OCI-LY1 (cell line): ENCODE measurements at regions not wholly inside any gene's neighbourhood (a gene's known extent, or its start where the extent isn't known, plus 50 kb on each side); places are given as distances from the start of the nearest gene placed in this dataset.

Experiments
- H2AFZ ChIP-seq: fragments of 200-600 bp; sonication (generic), shearing (Covaris generic); 2 replicates; pipeline ENCODE4 v1.6.0; 2014; ENCODE audit warnings: antibody characterized with exemption, mild to moderate bottlenecking, low read length
- H3F3A ChIP-seq: fragments of 200-600 bp; sonication (generic), shearing (Covaris generic); 2 replicates; pipeline ENCODE4 v1.6.0; 2014; ENCODE audit warnings: mild to moderate bottlenecking, antibody characterized with exemption, low read length, moderate library complexity; ENCODE audit not compliant: insufficient read depth
- H3K27ac ChIP-seq: fragments of 200-600 bp; sonication (generic); 2 replicates; pipeline ENCODE4 v1.5.1; 2014; ENCODE audit warnings: low read length, mixed run types, mild to moderate bottlenecking, low read depth; ENCODE audit not compliant: poor library complexity, severe bottlenecking
- H3K27me3 ChIP-seq: fragments of 200-600 bp; sonication (generic); 2 replicates; pipeline ENCODE4 v1.6.0; 2014; ENCODE audit warnings: antibody characterized with exemption, mild to moderate bottlenecking, low read length, moderate library complexity; ENCODE audit not compliant: insufficient read depth
- H3K36me3 ChIP-seq: fragments of 200-600 bp; sonication (generic); 2 replicates; pipeline ENCODE4 v1.6.1; 2014; ENCODE audit warnings: mild to moderate bottlenecking, antibody characterized with exemption, low read length, moderate library complexity, mixed read lengths; ENCODE audit not compliant: insufficient read depth
- H3K4me1 ChIP-seq: fragments of 200-600 bp; sonication (generic); 2 replicates; pipeline ENCODE4 v1.5.1; 2014; ENCODE audit warnings: mild to moderate bottlenecking, low read length, moderate library complexity; ENCODE audit not compliant: insufficient read depth, severe bottlenecking
- H3K4me2 ChIP-seq: fragments of 200-600 bp; sonication (generic), shearing (Covaris generic); 2 replicates; pipeline ENCODE4 v1.6.1; 2014; ENCODE audit warnings: low read length
- H3K4me3 ChIP-seq: fragments of 200-600 bp; sonication (generic); 2 replicates; pipeline ENCODE4 v1.5.1; 2014; ENCODE audit warnings: low read length, low read depth, mild to moderate bottlenecking, mixed read lengths; ENCODE audit not compliant: poor library complexity, severe bottlenecking
- H3K79me2 ChIP-seq: fragments of 200-600 bp; shearing (Covaris generic); 2 replicates; pipeline ENCODE4 v1.6.1; 2016; ENCODE audit warnings: mixed run types, low read length, mixed read lengths; ENCODE audit not compliant: insufficient read depth
- H3K9ac ChIP-seq: fragments of 200-600 bp; sonication (generic), shearing (Covaris generic); 2 replicates; pipeline ENCODE4 v1.6.1; 2014; ENCODE audit warnings: mild to moderate bottlenecking, low read length, mixed read lengths
- H3K9me2 ChIP-seq: fragments of 200-600 bp; sonication (generic), shearing (Covaris generic); 2 replicates; pipeline ENCODE4 v1.6.1; 2014; ENCODE audit warnings: low read depth, mild to moderate bottlenecking, low read length, mixed read lengths
- H3K9me3 ChIP-seq: fragments of 200-600 bp; shearing (Covaris generic); 2 replicates; pipeline ENCODE4 v1.6.1; 2014; ENCODE audit warnings: low read length, mixed read lengths
- H4K20me1 ChIP-seq: fragments of 200-600 bp; sonication (generic), shearing (Covaris generic); 2 replicates; pipeline ENCODE4 v1.6.0; 2016; ENCODE audit warnings: mild to moderate bottlenecking, low read length; ENCODE audit not compliant: insufficient read depth
- CTCF ChIP-seq: fragments of 200-600 bp; sonication (generic), shearing (Covaris generic); IDR thresholded peaks from 2 replicates; pipeline ENCODE4 v1.5.1; 2017; ENCODE audit warnings: mild to moderate bottlenecking, antibody characterized with exemption, low read length, moderate library complexity, mixed read lengths
- EZH2 ChIP-seq: fragments of 200-600 bp; sonication (generic), shearing (Covaris generic); IDR thresholded peaks from 2 replicates; pipeline ENCODE4 v1.8.0; 2017; ENCODE audit warnings: borderline replicate concordance, mixed run types, mild to moderate bottlenecking, antibody characterized with exemption, low read length, moderate library complexity, mixed read lengths

GRCh38 chr4:59837751-59838150 lies 1362.4 kb upstream of the ADGRL3 start:
- H3K36me3 ChIP-seq, result no peaks in the 10 kb centered on the region
- no peaks in the 10 kb centered on the region for H3K27me3 ChIP-seq
- H3K9me2 ChIP-seq, result no peaks in the 10 kb centered on the region
- H3K79me2 ChIP-seq, result no peaks in the 10 kb centered on the region
- no peaks in the 10 kb centered on the region for H4K20me1 ChIP-seq
- no peaks in the 10 kb centered on the region for H3F3A ChIP-seq
- no peak overlapping the region for H3K27ac ChIP-seq
- no peaks in the 10 kb centered on the region for H3K4me1 ChIP-seq
- no peak overlapping the region for H2AFZ ChIP-seq
- no peak overlapping the region for H3K9ac ChIP-seq
- H3K4me2 ChIP-seq, result no peak overlapping the region
- H3K9me3 ChIP-seq, result no peaks in the 10 kb centered on the region
- no peak for TF ChIP-seq CTCF
- no peak for TF ChIP-seq EZH2
- no peak overlapping the region for H3K4me3 ChIP-seq

- Histone ChIP-seq H3K9me2 (no peaks in the 10 kb centered on the region), H3K9ac (no peak overlapping the region), H3K36me3 (no peaks in the 10 kb centered on the region), H3K27ac (no peak overlapping the region), H3K4me2 (no peak overlapping the region), H3K4me1 (no peaks in the 10 kb centered on the region), H3F3A (no peaks in the 10 kb centered on the region), H3K79me2 (no peaks in the 10 kb centered on the region), H3K4me3 (no peak overlapping the region), H3K9me3 (no peaks in the 10 kb centered on the region), H2AFZ (no peak overlapping the region), H4K20me1 (no peaks in the 10 kb centered on the region), H3K27me3 (no peaks in the 10 kb centered on the region)
- TF ChIP-seq EZH2, result no peak
- no peak for TF ChIP-seq CTCF
Observed at GRCh38 chr4:59838236-59838635, 1361.9 kb upstream of the ADGRL3 start.

GRCh38 chr4:59841698-59842097 lies 1358.4 kb upstream of the ADGRL3 start:
- Histone ChIP-seq H3K4me1 (no peaks in the 10 kb centered on the region), H3K9me3 (no peaks in the 10 kb centered on the region), H4K20me1 (no peaks in the 10 kb centered on the region), H3K4me2 (no peak overlapping the region), H3K27ac (no peak overlapping the region), H3K9me2 (no peaks in the 10 kb centered on the region), H3K27me3 (no peaks in the 10 kb centered on the region), H3K79me2 (no peaks in the 10 kb centered on the region), H3K36me3 (no peaks in the 10 kb centered on the region), H3F3A (no peaks in the 10 kb centered on the region), H2AFZ (no peak overlapping the region), H3K4me3 (no peak overlapping the region), H3K9ac (no peak overlapping the region)
- TF ChIP-seq CTCF (no peak), EZH2 (no peak)
